ENCODE measurements at regions not wholly inside any gene's neighbourhood (a gene's known extent, or its start where the extent isn't known, plus 50 kb on each side); places are given as distances from the start of the nearest gene placed in this dataset.

GRCh38 chr1:38690790-38691449, 168.7 kb downstream of the RRAGC start:
- TF ChIP-seq ZFP3 (CRISPR knock-in tag; IDR thresholded peaks at IDR 0.05) (no peak), OSR1 (CRISPR knock-in tag; IDR thresholded peaks at IDR 0.05) (no peak), ZNF70 (CRISPR knock-in tag; IDR thresholded peaks at IDR 0.05) (no peak), GLIS3 (CRISPR knock-in tag; IDR thresholded peaks at IDR 0.05) (no peak), CSRNP3 (CRISPR knock-in tag; IDR thresholded peaks at IDR 0.05) (no peak), ARNTL (CRISPR knock-in tag; IDR thresholded peaks at IDR 0.05; ENCODE audit: borderline replicate concordance, low read depth) (no peak), PPARA (CRISPR knock-in tag; IDR thresholded peaks at IDR 0.05; ENCODE audit: borderline replicate concordance) (no peak), CREB5 (CRISPR knock-in tag; IDR thresholded peaks at IDR 0.05; ENCODE audit: low read depth) (no peak), ZFP30 (CRISPR knock-in tag; IDR thresholded peaks at IDR 0.05) (no peak)

Data from SK-N-SH treated with all-trans-retinoic acid at 6 μM for 48 hours (cell line).